SU-DHL-6 (cell line): ENCODE measurements at regions not wholly inside any gene's neighbourhood (a gene's known extent, or its start where the extent isn't known, plus 50 kb on each side); places are given as distances from the start of the nearest gene placed in this dataset.

ENCODE experiments used
- CTCF ChIP-seq: fragments of 200-600 bp; sonication (generic); IDR thresholded peaks from one replicate; pipeline ENCODE4 v1.5.1; 2017; ENCODE audit warnings: antibody characterized with exemption, mild to moderate bottlenecking, low read length, moderate library complexity; ENCODE audit not compliant: insufficient read depth, poor library complexity, severe bottlenecking
- EZH2phosphoT487 ChIP-seq: fragments of 200-600 bp; sonication (generic), shearing (Covaris generic); conservative IDR thresholded peaks from 2 replicates; pipeline ENCODE4 v1.6.1; 2018; ENCODE audit warnings: mild to moderate bottlenecking, antibody characterized with exemption, low read length, moderate library complexity, mixed read lengths

- TF ChIP-seq CTCF, result no peak
- no peak for TF ChIP-seq EZH2phosphoT487
Observed at GRCh38 chr1:65658122-65658521, 134.6 kb upstream of the PDE4B start.
